Heart left ventricle (tissue), 16 donors: ENCODE measurements at regions not wholly inside any gene's neighbourhood (a gene's known extent, or its start where the extent isn't known, plus 50 kb on each side); places are given as distances from the start of the nearest gene placed in this dataset.
"Not testable (repeated sequence)": the region's sequence is repeated elsewhere in the genome, so short reads cannot be mapped to it uniquely, and the experiment has no call there.

Source experiments
- ATAC-seq, 4 donors: fragments of 200-7000 bp; cut with Tn5 transposase; one replicate each; pipeline ENCODE4 v1.9.1; 2020 to 2022; ENCODE audit warnings: moderate library complexity in 4 of 4, mild to moderate bottlenecking in 3 of 4, moderate number of reproducible peaks in 1 of 4
- DNase-seq, 5 donors: peaks; one replicate each; pipeline ENCODE4 v3.0.0-alpha.2; 2020
- H3K27ac ChIP-seq, 12 donors: fragments of 200-600 bp; sonication (generic) in 4 of 12; one replicate each; pipeline versions ENCODE4 v1.5.0 to v1.8.0; 2016 to 2022; ENCODE audit warnings: mild to moderate bottlenecking in 2 of 12
- H3K27me3 ChIP-seq, 9 donors: fragments of 200-600 bp; sonication (generic) in 2 of 9; one replicate each; pipeline versions ENCODE4 v1.5.1 to v1.8.0; 2016 to 2022; ENCODE audit warnings: mild to moderate bottlenecking in 3 of 9
- H3K36me3 ChIP-seq, 9 donors: fragments of 200-600 bp; sonication (generic) in 2 of 9; one replicate each; pipeline versions ENCODE4 v1.5.0 to v1.8.0; 2018 to 2022; ENCODE audit warnings: mild to moderate bottlenecking in 2 of 9
- H3K4me1 ChIP-seq, 12 donors: fragments of 200-600 bp; sonication (generic) in 4 of 12; one replicate each; pipeline versions ENCODE4 v1.5.0 to v1.8.0; 2016 to 2022; ENCODE audit warnings: mild to moderate bottlenecking in 3 of 12
- H3K4me3 ChIP-seq, 12 donors: fragments of 200-600 bp; sonication (generic) in 4 of 12; one replicate each; pipeline versions ENCODE4 v1.5.0 to v1.8.0; 2017 to 2022; ENCODE audit warnings: mild to moderate bottlenecking in 9 of 12, moderate library complexity in 4 of 12
- H3K9me3 ChIP-seq, 12 donors: fragments of 200-600 bp; sonication (generic) in 4 of 12; one replicate each; pipeline versions ENCODE4 v1.5.0 to v1.8.0; 2016 to 2022; ENCODE audit warnings: mild to moderate bottlenecking in 1 of 12
- POLR2A ChIP-seq, 2 donors: fragments of 450-650 bp; IDR thresholded peaks; one replicate each; pipeline ENCODE4 v1.6.1; 2017; ENCODE audit warnings: antibody characterized with exemption in 2 of 2, mild to moderate bottlenecking in 2 of 2, moderate library complexity in 2 of 2
- WGBS, 4 donors: extraction: QIAGEN DNeasy Blood & Tissue Kit in 2 of 4; methylation state at CpG; one replicate each; pipeline versions ENCODE4 v1.1.5 to v1.1.7; 2013 to 2018; 5-methylcytosine and 5-hydroxymethylcytosine counted together
- intact Hi-C, 10 donors: fragments of 100-400 bp; cut with DNase I; formaldehyde crosslinking; loops; one replicate each; pipeline versions ENCODE4 v1.11.1 to v1.14.2; 2022
- TF ChIP-seq, protein P1 (sequence below), 12 donors: fragments of 200-600 bp; sonication (generic) in 4 of 12; IDR thresholded peaks; one replicate each; pipeline versions ENCODE4 v1.5.0 to v1.8.0; 2018 to 2022; ENCODE audit warnings: antibody characterized with exemption in 12 of 12, mild to moderate bottlenecking in 5 of 12
- donor health status: ischemic (EF 13 %, LVEDD 7.1; RV severe dilation, severe dysfunction).
- donor health status: healthy with polysubstance abuse.
- donor health status: DM: no; HTN: yes; CAD: no.
- donor health status: DM: no; HTN: no; CAD: no.
- donor health status: ischemic (EF 25% LVEDD 6.9; RV normal size, moderate dysfunction).
- donor health status: ischemic (EF 25% LVEDD 5.7; RV mildly dilated, moderate dysfunction).
- donor health status: healthy.
- donor health status: DM: yes; HTN: yes; CAD: no.
- donor health status: ischemic (EF 35%, LVEDD 5.7; RV mildly dilated, moderate dysfunction).
- donor health status: nonischemic (EF 11% LVEDD 7.7; RV severe dilation, severe dysfunction).
- donor health status: DM: yes; HTN: yes; CAD: no.
- donor health status: PGD.
- donor health status: ischemic (EF 29% LVEDD 5.4; RV normal size, mild dysfunction).
- donor health status: nonischemic (EF 23%, LVEDD 6.1; RV moderate dilation, normal function).

- H3K4me3 ChIP-seq, result no peak overlapping the region
- no peak for ATAC-seq
- no peaks in the 10 kb centered on the region for H3K9me3 ChIP-seq
- TF ChIP-seq, protein P1, sequence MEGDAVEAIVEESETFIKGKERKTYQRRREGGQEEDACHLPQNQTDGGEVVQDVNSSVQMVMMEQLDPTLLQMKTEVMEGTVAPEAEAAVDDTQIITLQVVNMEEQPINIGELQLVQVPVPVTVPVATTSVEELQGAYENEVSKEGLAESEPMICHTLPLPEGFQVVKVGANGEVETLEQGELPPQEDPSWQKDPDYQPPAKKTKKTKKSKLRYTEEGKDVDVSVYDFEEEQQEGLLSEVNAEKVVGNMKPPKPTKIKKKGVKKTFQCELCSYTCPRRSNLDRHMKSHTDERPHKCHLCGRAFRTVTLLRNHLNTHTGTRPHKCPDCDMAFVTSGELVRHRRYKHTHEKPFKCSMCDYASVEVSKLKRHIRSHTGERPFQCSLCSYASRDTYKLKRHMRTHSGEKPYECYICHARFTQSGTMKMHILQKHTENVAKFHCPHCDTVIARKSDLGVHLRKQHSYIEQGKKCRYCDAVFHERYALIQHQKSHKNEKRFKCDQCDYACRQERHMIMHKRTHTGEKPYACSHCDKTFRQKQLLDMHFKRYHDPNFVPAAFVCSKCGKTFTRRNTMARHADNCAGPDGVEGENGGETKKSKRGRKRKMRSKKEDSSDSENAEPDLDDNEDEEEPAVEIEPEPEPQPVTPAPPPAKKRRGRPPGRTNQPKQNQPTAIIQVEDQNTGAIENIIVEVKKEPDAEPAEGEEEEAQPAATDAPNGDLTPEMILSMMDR (IDR thresholded peaks at IDR 0.05), result no peak
- no peak for TF ChIP-seq POLR2A (IDR thresholded peaks at IDR 0.05)
- no peak for DNase-seq
- H3K4me1 ChIP-seq, result peaks cover 0 to 4% (median 0%) of the 10 kb centered on the region in 12 donors
- H3K36me3 ChIP-seq, result no peaks in the 10 kb centered on the region
- intact Hi-C loops, result loop anchor here in 3 of 10 donors (5.0 to 10.0 kb wide), 3 partner anchors 203 to 290 kb away; a partner anchor contains a TSS
- 28 to 44% (median 29%) methylated on average over 3 of the region's 3 CpGs for WGBS, 4 donors
- peaks cover 0 to 5% (median 0%) of the 10 kb centered on the region in 9 donors for H3K27me3 ChIP-seq
- no peak overlapping the region for H3K27ac ChIP-seq
Measured at GRCh38 chr12:107605293-107605692, 80.3 kb upstream of the PWP1 start.

DNA sequence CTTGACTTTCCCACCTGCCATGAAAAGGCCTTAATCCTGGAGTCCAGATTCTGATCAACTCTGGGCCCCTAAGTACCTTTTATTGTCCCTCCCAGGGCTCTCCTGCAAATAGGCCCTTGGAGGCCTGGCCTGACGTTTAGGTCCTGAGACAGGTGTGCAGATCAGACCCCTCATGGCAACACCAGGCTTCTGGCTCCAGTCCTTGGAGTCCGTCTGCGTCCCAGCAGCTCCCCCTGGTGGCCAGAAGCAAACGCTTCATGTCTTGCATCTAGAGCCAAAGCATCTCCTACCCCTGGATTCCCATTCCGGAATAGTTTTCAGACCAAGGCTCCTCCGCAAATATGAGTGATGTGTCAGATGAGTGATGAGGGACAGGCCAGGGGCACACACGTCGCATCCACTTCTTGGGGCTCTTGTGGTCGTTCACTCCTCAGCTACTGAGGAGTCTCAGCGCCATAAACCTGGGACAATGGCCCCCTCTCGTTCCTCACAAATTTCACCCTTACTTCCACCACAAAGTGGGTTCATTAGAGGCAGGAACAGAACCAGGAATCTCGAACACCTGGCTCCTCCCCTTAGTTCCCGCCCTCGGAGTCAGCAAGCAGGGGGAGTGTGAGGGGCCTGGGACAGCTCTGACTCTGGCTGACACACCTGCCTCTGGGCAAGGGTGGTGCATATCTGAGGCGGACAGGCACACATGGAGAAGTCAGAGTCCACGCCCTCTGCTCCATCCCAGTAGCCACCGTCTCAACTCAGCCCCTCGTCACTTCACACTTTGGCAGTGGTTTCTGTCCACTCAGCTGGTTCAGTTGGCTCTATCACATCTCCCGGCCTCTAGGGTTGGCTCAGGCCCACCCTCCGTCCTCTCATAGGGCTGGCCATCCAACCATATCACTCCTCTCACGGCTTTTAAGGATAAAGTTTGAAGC, 77.9 kb upstream of the PWP1 start:
- H3K4me1 ChIP-seq, result peaks cover 0 to 6% (median 0%) of the 10 kb centered on the region in 12 donors
- no peak overlapping the region for H3K27ac ChIP-seq
- 26 to 34% (median 27%) methylated on average over 16 to 21 of the region's 21 CpGs for WGBS, 4 donors
- H3K9me3 ChIP-seq, result no peaks in the 10 kb centered on the region
- peaks cover 0 to 5% (median 0%) of the 10 kb centered on the region in 9 donors for H3K27me3 ChIP-seq
- H3K4me3 ChIP-seq, result no peak overlapping the region
- DNase-seq, result peak; percentile 74 to 87 (median 82)
- peak; percentile 57 to 87 (median 76) for ATAC-seq
- no peaks in the 10 kb centered on the region for H3K36me3 ChIP-seq
- intact Hi-C loops, result loop anchor here (1.0 to 10.0 kb wide), 7 partner anchors 205 to 477 kb away; a partner anchor contains a TSS
- TF ChIP-seq POLR2A (IDR thresholded peaks at IDR 0.05), result no peak
- TF ChIP-seq, protein P1 (IDR thresholded peaks at IDR 0.05), result peak; percentile 78 to 94 (median 88)

DNA sequence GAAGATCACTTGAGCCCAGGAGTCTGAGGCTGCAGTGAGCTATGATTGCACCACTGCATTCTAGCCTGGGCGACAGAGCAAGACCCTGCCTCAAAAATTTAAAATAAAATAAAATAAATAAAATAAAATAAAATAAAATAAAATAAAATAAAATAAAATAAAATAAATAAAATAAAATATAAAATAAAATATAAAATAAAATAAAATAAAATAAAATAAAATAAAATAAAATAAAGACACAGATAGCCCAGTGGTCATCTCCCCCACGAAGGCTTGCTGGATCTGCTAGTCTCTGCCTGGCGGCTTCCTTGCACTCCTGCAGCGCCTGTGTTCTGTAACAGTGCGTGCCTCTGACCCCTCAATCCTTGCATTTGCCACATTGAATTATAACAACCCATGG, 76.8 kb upstream of the PWP1 start:
- not testable (repeated sequence) for ATAC-seq, H3K4me1 ChIP-seq
- intact Hi-C loops, result loop anchor here in 3 of 10 donors (5.0 to 10.0 kb wide), 3 partner anchors 206 to 294 kb away; a partner anchor contains a TSS

GRCh38 chr12:107610021-107610859, 75.4 kb upstream of the PWP1 start:
- ATAC-seq (peak in 3 of 4 donors; percentile 13 to 45 (median 29)), DNase-seq (no peak)
- intact Hi-C loops, result no loop called here
- H3K36me3 ChIP-seq, result no peaks in the 10 kb centered on the region
- H3K27ac ChIP-seq, result no peak overlapping the region
- no peaks in the 10 kb centered on the region for H3K9me3 ChIP-seq
- H3K27me3 ChIP-seq, result peaks cover 0 to 5% (median 0%) of the 10 kb centered on the region in 9 donors
- peaks cover 0 to 6% (median 0%) of the 10 kb centered on the region in 12 donors for H3K4me1 ChIP-seq
- WGBS, 4 donors, result 31 to 36% (median 33%) methylated on average over 20 of the region's 20 CpGs
- no peak overlapping the region for H3K4me3 ChIP-seq
- no peak for TF ChIP-seq POLR2A (IDR thresholded peaks at IDR 0.05)
- TF ChIP-seq, protein P1 (IDR thresholded peaks at IDR 0.05), result peak; percentile 30 to 65 (median 52)

More for the DNA sequence above, 76.8 kb upstream of the PWP1 start:
- H3K36me3 ChIP-seq, H3K27ac ChIP-seq, H3K4me3 ChIP-seq, H3K9me3 ChIP-seq, DNase-seq, H3K27me3 ChIP-seq: not testable (repeated sequence)
- 91 to 98% (median 94%) methylated on average over 5 of the region's 5 CpGs for WGBS, 4 donors
